ENCODE measurements at regions not wholly inside any gene's neighbourhood (a gene's known extent, or its start where the extent isn't known, plus 50 kb on each side); places are given as distances from the start of the nearest gene placed in this dataset.
"Not testable (repeated sequence)": the region's sequence is repeated elsewhere in the genome, so short reads cannot be mapped to it uniquely, and the experiment has no call there.

GRCh38 chr2:235216901-235217300 lies 265.1 kb downstream of the SH3BP4 start:
- no peaks in the 10 kb centered on the region for H3K9me3 Mint-ChIP-seq
- intact Hi-C loops (cut with micrococcal nuclease): no loop called here
- no peaks in the 10 kb centered on the region for H3K4me1 Mint-ChIP-seq (ENCODE audit: low read depth)
- no peak overlapping the region for H3K27ac Mint-ChIP-seq
- H3K36me3 Mint-ChIP-seq (ENCODE audit: low read depth): no peaks in the 10 kb centered on the region
- peaks cover 2% of the 10 kb centered on the region for H3K27me3 Mint-ChIP-seq (ENCODE audit: insufficient read depth)
- H3K4me3 Mint-ChIP-seq: no peak overlapping the region
- DNase-seq (ENCODE audit: low spot score): no peak

DNA sequence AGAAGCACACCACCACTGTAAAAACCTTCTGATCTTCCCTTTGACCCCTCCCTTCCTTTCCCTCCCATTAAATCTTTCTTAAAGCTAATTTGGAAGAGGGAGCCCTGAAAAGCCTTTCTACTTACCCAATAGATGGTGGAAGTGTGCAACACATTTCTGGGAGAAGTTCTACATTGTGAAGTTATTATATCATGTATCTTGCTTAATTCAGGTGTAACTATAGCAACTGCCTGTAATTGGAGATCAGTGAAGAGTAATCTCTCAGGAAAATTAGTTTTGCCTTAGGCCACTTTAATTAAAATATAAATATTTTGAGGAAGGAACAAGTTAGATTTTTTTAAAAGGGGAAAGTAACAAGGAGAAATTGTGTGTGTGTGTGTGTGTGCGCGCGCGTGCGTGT lies 266.0 kb downstream of the SH3BP4 start:
- Mint-ChIP-seq H3K4me3 (no peak overlapping the region), H3K9me3 (no peaks in the 10 kb centered on the region), H3K36me3 (ENCODE audit: low read depth) (no peaks in the 10 kb centered on the region), H3K27ac (no peak overlapping the region), H3K27me3 (ENCODE audit: insufficient read depth) (peaks cover 4% of the 10 kb centered on the region), H3K4me1 (ENCODE audit: low read depth) (no peaks in the 10 kb centered on the region)
- intact Hi-C loops (cut with micrococcal nuclease): no loop called here
- DNase-seq (ENCODE audit: low spot score): no peak

- peaks cover 5% of the 10 kb centered on the region for H3K27me3 Mint-ChIP-seq (ENCODE audit: insufficient read depth)
Measured at GRCh38 chr2:235218486-235218907, 266.7 kb downstream of the SH3BP4 start.

DNA sequence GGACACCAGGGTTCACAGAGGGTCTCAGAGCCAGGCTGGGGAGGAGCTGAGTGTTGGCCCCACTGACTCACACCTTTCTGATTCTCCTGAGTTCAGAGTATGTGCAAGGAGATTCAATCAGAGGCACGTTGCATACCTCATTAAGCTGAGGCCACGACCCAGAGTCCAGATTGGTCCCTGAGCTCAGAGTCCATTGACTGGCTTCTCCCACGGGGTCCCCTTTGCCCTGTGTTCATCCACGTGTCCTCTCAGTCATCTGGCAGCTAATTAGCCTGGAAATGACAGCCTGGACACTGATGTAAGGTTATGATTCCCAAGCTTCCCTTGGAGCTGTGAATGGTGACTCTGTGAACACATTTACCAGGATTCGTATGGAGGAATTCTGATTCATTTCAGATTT lies 267.2 kb downstream of the SH3BP4 start:
- Mint-ChIP-seq H3K27me3 (ENCODE audit: insufficient read depth) (peaks cover 5% of the 10 kb centered on the region), H3K27ac (no peak overlapping the region), H3K4me3 (no peak overlapping the region), H3K9me3 (no peaks in the 10 kb centered on the region), H3K4me1 (ENCODE audit: low read depth) (no peaks in the 10 kb centered on the region), H3K36me3 (ENCODE audit: low read depth) (no peaks in the 10 kb centered on the region)
- no peak for DNase-seq (ENCODE audit: low spot score)
- intact Hi-C loops (cut with micrococcal nuclease): no loop called here

More at GRCh38 chr2:235218486-235218907, 266.7 kb downstream of the SH3BP4 start:
- no peaks in the 10 kb centered on the region for H3K4me1 Mint-ChIP-seq (ENCODE audit: low read depth)
- intact Hi-C loops (cut with micrococcal nuclease): no loop called here
- H3K9me3 Mint-ChIP-seq: no peaks in the 10 kb centered on the region
- H3K36me3 Mint-ChIP-seq (ENCODE audit: low read depth): no peaks in the 10 kb centered on the region
- no peak overlapping the region for H3K4me3 Mint-ChIP-seq
- no peak for DNase-seq (ENCODE audit: low spot score)
- no peak overlapping the region for H3K27ac Mint-ChIP-seq

GRCh38 chr2:235220331-235220730 lies 268.5 kb downstream of the SH3BP4 start:
- intact Hi-C loops (cut with micrococcal nuclease): no loop called here
- Mint-ChIP-seq H3K9me3 (no peaks in the 10 kb centered on the region), H3K36me3 (ENCODE audit: low read depth) (no peaks in the 10 kb centered on the region), H3K4me1 (ENCODE audit: low read depth) (no peaks in the 10 kb centered on the region), H3K27me3 (ENCODE audit: insufficient read depth) (peaks cover 5% of the 10 kb centered on the region), H3K4me3 (no peak overlapping the region), H3K27ac (no peak overlapping the region)
- no peak for DNase-seq (ENCODE audit: low spot score)

DNA sequence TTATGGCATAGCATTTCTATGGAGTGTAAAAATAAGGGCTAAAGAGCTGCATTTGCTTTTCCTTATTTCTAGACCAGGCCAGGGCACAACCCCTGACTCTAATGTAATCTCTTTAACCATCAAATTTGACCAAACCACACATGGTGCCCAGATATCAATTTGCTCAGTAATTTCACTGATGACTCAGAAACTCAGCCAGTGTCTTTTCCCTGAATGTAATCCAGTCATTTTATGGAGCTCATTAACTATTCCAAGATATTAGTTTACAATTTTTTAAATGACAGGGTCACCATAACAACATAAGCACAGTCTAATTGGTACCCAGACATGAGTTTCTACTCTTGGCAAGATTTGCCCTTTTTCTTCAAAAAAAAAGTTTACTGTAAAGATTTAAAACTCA lies 270.8 kb upstream of the AGAP1 start:
- Mint-ChIP-seq H3K4me3 (no peak overlapping the region), H3K9me3 (no peaks in the 10 kb centered on the region), H3K27me3 (ENCODE audit: insufficient read depth) (peaks cover 2% of the 10 kb centered on the region), H3K36me3 (ENCODE audit: low read depth) (no peaks in the 10 kb centered on the region), H3K4me1 (ENCODE audit: low read depth) (no peaks in the 10 kb centered on the region), H3K27ac (no peak overlapping the region)
- DNase-seq (ENCODE audit: low spot score): no peak
- intact Hi-C loops (cut with micrococcal nuclease): no loop called here

- H3K9me3 Mint-ChIP-seq: no peaks in the 10 kb centered on the region
- H3K27ac Mint-ChIP-seq: no peak overlapping the region
- H3K36me3 Mint-ChIP-seq (ENCODE audit: low read depth): no peaks in the 10 kb centered on the region
- DNase-seq (ENCODE audit: low spot score): no peak
- H3K4me3 Mint-ChIP-seq: no peak overlapping the region
- intact Hi-C loops (cut with micrococcal nuclease): no loop called here
- H3K4me1 Mint-ChIP-seq (ENCODE audit: low read depth): no peaks in the 10 kb centered on the region
- H3K27me3 Mint-ChIP-seq (ENCODE audit: insufficient read depth): peaks cover 2% of the 10 kb centered on the region
Measured at GRCh38 chr2:235224410-235224809, 269.4 kb upstream of the AGAP1 start.

DNA sequence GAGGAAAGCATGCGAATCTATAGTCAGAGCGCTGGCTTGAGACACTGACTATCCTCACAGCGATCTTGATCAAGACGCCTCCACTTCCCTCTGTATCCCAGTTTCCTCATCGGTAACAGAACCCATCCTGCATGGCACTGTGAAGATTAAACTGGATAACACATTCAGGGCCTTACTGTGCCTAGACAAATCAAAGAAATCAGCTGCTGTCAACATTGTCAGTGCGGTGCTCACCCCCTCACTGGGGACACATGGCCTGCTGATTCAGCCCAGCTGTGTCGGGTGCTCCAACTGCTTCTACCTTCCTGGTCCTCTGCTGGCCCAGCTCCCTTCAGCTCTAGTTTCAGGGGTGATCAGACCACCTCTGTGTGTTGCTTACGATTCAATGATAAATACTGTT lies 268.6 kb upstream of the AGAP1 start:
- Mint-ChIP-seq H3K9me3 (no peaks in the 10 kb centered on the region), H3K27me3 (ENCODE audit: insufficient read depth) (peaks cover 2% of the 10 kb centered on the region), H3K4me1 (ENCODE audit: low read depth) (no peaks in the 10 kb centered on the region), H3K27ac (no peak overlapping the region), H3K36me3 (ENCODE audit: low read depth) (no peaks in the 10 kb centered on the region), H3K4me3 (no peak overlapping the region)
- DNase-seq (ENCODE audit: low spot score): no peak
- intact Hi-C loops (cut with micrococcal nuclease): no loop called here

GRCh38 chr2:235227590-235227989 lies 266.3 kb upstream of the AGAP1 start:
- no peak for DNase-seq (ENCODE audit: low spot score)
- Mint-ChIP-seq H3K4me3 (no peak overlapping the region), H3K9me3 (no peaks in the 10 kb centered on the region), H3K4me1 (ENCODE audit: low read depth) (no peaks in the 10 kb centered on the region), H3K27me3 (ENCODE audit: insufficient read depth) (peaks cover 2% of the 10 kb centered on the region), H3K27ac (no peak overlapping the region), H3K36me3 (ENCODE audit: low read depth) (no peaks in the 10 kb centered on the region)
- intact Hi-C loops (cut with micrococcal nuclease): no loop called here

GRCh38 chr2:235228422-235228821 lies 265.4 kb upstream of the AGAP1 start:
- H3K4me1 Mint-ChIP-seq (ENCODE audit: low read depth); H3K4me3 Mint-ChIP-seq; DNase-seq (ENCODE audit: low spot score); H3K9me3 Mint-ChIP-seq; H3K27ac Mint-ChIP-seq; H3K27me3 Mint-ChIP-seq (ENCODE audit: insufficient read depth); intact Hi-C loops (cut with micrococcal nuclease); H3K36me3 Mint-ChIP-seq (ENCODE audit: low read depth): not testable (repeated sequence)

- H3K9me3 Mint-ChIP-seq: no peaks in the 10 kb centered on the region
- H3K27ac Mint-ChIP-seq: no peak overlapping the region
- peaks cover 1% of the 10 kb centered on the region for H3K27me3 Mint-ChIP-seq (ENCODE audit: insufficient read depth)
- DNase-seq (ENCODE audit: low spot score): no peak
- H3K4me1 Mint-ChIP-seq (ENCODE audit: low read depth): no peaks in the 10 kb centered on the region
- no peaks in the 10 kb centered on the region for H3K36me3 Mint-ChIP-seq (ENCODE audit: low read depth)
- intact Hi-C loops (cut with micrococcal nuclease): no loop called here
- no peak overlapping the region for H3K4me3 Mint-ChIP-seq
Measured at GRCh38 chr2:235229236-235229635, 264.6 kb upstream of the AGAP1 start.

DNA sequence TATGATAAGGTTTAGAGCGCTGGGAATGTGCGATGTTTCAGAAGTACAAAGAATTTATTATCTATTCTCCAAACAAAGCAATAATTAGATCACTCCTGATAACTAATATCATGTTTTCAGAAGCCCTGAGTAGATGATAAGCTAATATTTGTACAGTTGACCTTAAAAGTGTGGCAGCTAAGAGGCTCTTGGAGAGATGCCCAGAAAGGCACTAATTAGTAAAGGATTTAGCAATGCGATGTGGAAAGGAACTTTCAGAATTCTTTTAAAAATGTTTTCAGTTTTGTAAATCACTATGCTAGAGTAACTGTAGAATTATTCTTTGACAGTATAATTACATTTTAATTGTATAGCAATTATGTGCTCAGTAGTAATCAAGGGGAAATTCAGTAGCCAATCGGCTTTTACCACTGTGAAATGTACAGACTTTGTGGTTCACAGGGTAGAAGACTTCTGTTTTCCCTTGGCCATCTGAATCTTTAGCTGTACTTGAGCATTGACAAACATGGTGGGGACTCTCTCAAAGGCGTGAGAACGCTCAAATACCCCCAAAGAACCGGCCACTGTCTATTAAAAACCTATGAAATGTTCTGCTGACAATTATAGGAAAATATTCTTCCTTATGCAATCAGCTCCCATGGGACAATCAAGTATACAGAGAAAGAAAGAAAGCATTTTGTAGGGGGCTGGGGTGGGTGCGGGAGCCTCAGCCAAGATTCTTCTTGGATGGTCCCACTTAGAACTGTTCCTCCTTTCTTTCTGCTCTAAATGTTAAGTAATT lies 262.8 kb upstream of the AGAP1 start:
- H3K36me3 Mint-ChIP-seq (ENCODE audit: low read depth): no peaks in the 10 kb centered on the region

GRCh38 chr2:235232449-235233433 lies 261.1 kb upstream of the AGAP1 start:
- intact Hi-C loops (cut with micrococcal nuclease): no loop called here
- H3K4me3 Mint-ChIP-seq: no peak overlapping the region
- no peak overlapping the region for H3K27ac Mint-ChIP-seq
- DNase-seq (ENCODE audit: low spot score): no peak
- H3K27me3 Mint-ChIP-seq (ENCODE audit: insufficient read depth): peaks cover 5% of the 10 kb centered on the region
- no peaks in the 10 kb centered on the region for H3K36me3 Mint-ChIP-seq (ENCODE audit: low read depth)
- H3K9me3 Mint-ChIP-seq: no peaks in the 10 kb centered on the region
- H3K4me1 Mint-ChIP-seq (ENCODE audit: low read depth): peaks cover 5% of the 10 kb centered on the region

More for the DNA sequence above, 262.8 kb upstream of the AGAP1 start:
- no peak for DNase-seq (ENCODE audit: low spot score)
- no peak overlapping the region for H3K27ac Mint-ChIP-seq
- H3K9me3 Mint-ChIP-seq: no peaks in the 10 kb centered on the region
- H3K27me3 Mint-ChIP-seq (ENCODE audit: insufficient read depth): peaks cover 5% of the 10 kb centered on the region
- peaks cover 4% of the 10 kb centered on the region for H3K4me1 Mint-ChIP-seq (ENCODE audit: low read depth)
- H3K4me3 Mint-ChIP-seq: no peak overlapping the region
- intact Hi-C loops (cut with micrococcal nuclease): no loop called here

Data from activated T-helper 1 cell treated with anti-CD3 and anti-CD28 coated beads, Interleukin-12 subunit alpha, Interleukin-12 subunit beta, Interleukin-2, Interleukin-4 antibody, amounts not matched to agents 30 ng/mL and 10 ng/mL and 1 ng/mL, durations not matched to agents 14 hours and 24 hours and 36 hours (primary cell).